K562 (cell line): ENCODE measurements at regions not wholly inside any gene's neighbourhood (a gene's known extent, or its start where the extent isn't known, plus 50 kb on each side); places are given as distances from the start of the nearest gene placed in this dataset.

Experiments
- ATAC-seq: fragments of 200-7000 bp; cut with Tn5 transposase; 3 replicates; pipeline ENCODE4 v1.9.1; 2020; ENCODE audit warnings: moderate library complexity
- BruUV-seq: library from RNA; stranded (reverse); fragments of 400-500 nt; replicated peaks from 2 replicates; lab custom pipeline; 2021; lab: Mats Ljungman, UMichigan
- CTCF ChIA-PET: fragments of 300-600 bp; formaldehyde crosslinking; extraction: SDS; loops from one replicate; lab custom pipeline; 2021; ENCODE audit warnings: low intra/inter-chr PET ratio; lab: Yijun Ruan, JAX
- POLR2A ChIA-PET: fragments of 300-600, 350-650 bp; sonication (Branson Sonifier 250); formaldehyde crosslinking; extraction: SDS; loops from one replicate; lab custom pipeline; 2021; ENCODE audit warnings: antibody characterized with exemption, inconsistent platforms; lab: Yijun Ruan, JAX
- DNase-seq, 4 experiments: peaks; one replicate each; pipeline versions ENCODE4 v3.0.0 to v3.0.0-alpha.2; 2011 to 2018; ENCODE audit warnings: low spot score in 3 of 4, mixed read lengths in 3 of 4; ENCODE audit errors: extremely low read depth in 1 of 4
- FAIRE-seq: peaks from 2 replicates; lab custom pipeline; 2011; peaks lifted over from hg19 to GRCh38; lab: Jason Lieb, UNC
- H2AFZ ChIP-seq: 2 replicates; pipeline ENCODE4 v1.6.0; 2011; ENCODE audit warnings: low read depth, low read length, control low read depth, inconsistent platforms
- H3K27ac ChIP-seq: fragments of 200-600 bp; 3 replicates; pipeline ENCODE4 v1.8.0; 2011; ENCODE audit warnings: low read depth, mild to moderate bottlenecking, control low read depth, inconsistent platforms, low read length, moderate library complexity, mixed read lengths; ENCODE audit errors: extremely low read depth
- H3K27me3 ChIP-seq, 2 experiments: fragments of 300-600 bp in 1 of 2; 2 replicates in 1 of 2; 3 replicates in 1 of 2; pipeline versions ENCODE4 v1.6.0 to v1.8.0; 2011; ENCODE audit warnings: inconsistent platforms in 2 of 2, low read length in 2 of 2, mild to moderate bottlenecking in 1 of 2, mixed read lengths in 1 of 2, moderate library complexity in 1 of 2; ENCODE audit not compliant: control insufficient read depth in 2 of 2, insufficient read depth in 2 of 2
- H3K36me3 ChIP-seq: fragments of 300-600 bp; 3 replicates; pipeline ENCODE4 v1.8.0; 2011; ENCODE audit warnings: mild to moderate bottlenecking, low read length, inconsistent platforms; ENCODE audit not compliant: control insufficient read depth, insufficient read depth
- H3K4me1 ChIP-seq, 2 experiments: fragments of 200-600 bp in 1 of 2; replicated peaks in 1 of 2; 2 replicates in 1 of 2; 3 replicates in 1 of 2; pipeline versions ENCODE4 v1.5.1 to v1.8.0; 2011; ENCODE audit warnings: inconsistent platforms in 2 of 2, low read length in 2 of 2, mild to moderate bottlenecking in 1 of 2, mixed read lengths in 1 of 2, moderate library complexity in 1 of 2; ENCODE audit not compliant: control insufficient read depth in 2 of 2, insufficient read depth in 2 of 2
- H3K4me2 ChIP-seq: 2 replicates; pipeline ENCODE4 v1.6.1; 2011; ENCODE audit warnings: low read length, control low read depth, inconsistent platforms, mixed read lengths; ENCODE audit not compliant: insufficient read depth
- H3K4me3 ChIP-seq: fragments of 200-600 bp; sonication (generic), shearing (Covaris generic); 2 replicates; pipeline ENCODE4 v1.5.1; 2016; ENCODE audit warnings: control low read depth, inconsistent platforms
- H3K79me2 ChIP-seq: fragments of 200-600 bp; 3 replicates; pipeline ENCODE4 v1.8.0; 2011; ENCODE audit warnings: low read length, inconsistent platforms; ENCODE audit not compliant: control insufficient read depth, insufficient read depth
- H3K9ac ChIP-seq, 2 experiments: 2 replicates each; pipeline versions ENCODE4 v1.6.0 to v1.6.1; 2011; ENCODE audit warnings: low read depth in 2 of 2, low read length in 2 of 2, control low read depth in 1 of 2, inconsistent platforms in 1 of 2, mild to moderate bottlenecking in 1 of 2, mixed read lengths in 1 of 2; ENCODE audit not compliant: insufficient read depth in 1 of 2
- H3K9me1 ChIP-seq: one replicate; pipeline ENCODE4 v1.6.0; 2011; ENCODE audit warnings: inconsistent platforms, mild to moderate bottlenecking, low read length, moderate library complexity; ENCODE audit not compliant: control insufficient read depth, insufficient read depth
- H3K9me3 ChIP-seq: replicated peaks from 2 replicates; pipeline ENCODE4 v1.5.1; 2011; ENCODE audit warnings: low read depth, low read length, inconsistent platforms; ENCODE audit not compliant: control insufficient read depth, insufficient read depth
- H4K20me1 ChIP-seq: replicated peaks from 2 replicates; pipeline ENCODE4 v1.6.1; 2011; ENCODE audit warnings: low read length, inconsistent platforms, mixed read lengths; ENCODE audit not compliant: control insufficient read depth, insufficient read depth
- BDP1 ChIP-seq: IDR thresholded peaks from 3 replicates; pipeline ENCODE4 v1.6.1; 2011; ENCODE audit not compliant: insufficient read length, insufficient read depth
- CCNT2 ChIP-seq: IDR thresholded peaks from 2 replicates; pipeline ENCODE4 v1.6.1; 2011; ENCODE audit warnings: borderline replicate concordance, low read depth, mild to moderate bottlenecking, moderate library complexity, mixed read lengths, low read length; ENCODE audit not compliant: insufficient read length; ENCODE audit errors: extremely low read depth
- CEBPB ChIP-seq: fragments of 450-650 bp; IDR thresholded peaks from 2 replicates; pipeline ENCODE4 v1.6.1; 2016; ENCODE audit warnings: missing genetic modification characterization, missing compliant biosample characterization
- CEBPG ChIP-seq, 3 experiments: fragments of 200-800 bp in 1 of 3; sonication (Bioruptor generic) in 1 of 3; sonication (generic) in 1 of 3; formaldehyde crosslinking in 1 of 3; IDR thresholded peaks in 2 of 3; conservative IDR thresholded peaks in 1 of 3; 2 replicates each; pipeline versions ENCODE4 v1.6.1 to v1.8.0; 2016 to 2022; ENCODE audit warnings: missing compliant biosample characterization in 2 of 3, missing genetic modification characterization in 2 of 3, mild to moderate bottlenecking in 1 of 3, missing genetic modification reagents in 1 of 3
- FOXM1 ChIP-seq, 2 experiments: fragments of 450-650 bp in 1 of 2; sonication (generic) in 1 of 2; formaldehyde crosslinking in 1 of 2; IDR thresholded peaks; 2 replicates each; pipeline versions ENCODE4 v1.6.1 to v1.9.0; 2017 to 2022; ENCODE audit warnings: low read depth in 2 of 2, mild to moderate bottlenecking in 2 of 2, missing genetic modification reagents in 1 of 2, moderate library complexity in 1 of 2
- NFXL1 ChIP-seq: fragments of 450-650 bp; formaldehyde crosslinking; IDR thresholded peaks from 2 replicates; pipeline ENCODE4 v1.4.0; 2021; ENCODE audit warnings: mild to moderate bottlenecking
- PHTF2 ChIP-seq: fragments of 250-450 bp; sonication (Bioruptor Pico); IDR thresholded peaks from 2 replicates; pipeline ENCODE4 v1.5.0; 2021; ENCODE audit warnings: mild to moderate bottlenecking
- WGBS: fragments of 100-300 bp; shearing (Covaris generic); methylation state at CpG from one replicate; pipeline ENCODE4 v1.1.6; 2016; ENCODE audit warnings: low coverage, mixed read lengths; ENCODE audit not compliant: insufficient coverage; ENCODE audit errors: missing lambda C conversion rate; 5-methylcytosine and 5-hydroxymethylcytosine counted together
- in situ Hi-C: fragments of 300-500 bp; cut with MboI; formaldehyde crosslinking; loops from 4 replicates; pipeline ENCODE4 v1.15.0; 2018; ENCODE audit warnings: inconsistent platforms, mixed read lengths
- intact Hi-C: fragments of 100-400 bp; cut with micrococcal nuclease; formaldehyde crosslinking; loops from 2 replicates; pipeline ENCODE4 v1.14.2; 2022
- TF ChIP-seq, protein P1 (sequence below): sonication (generic); formaldehyde crosslinking; IDR thresholded peaks from 2 replicates; pipeline ENCODE4 v1.9.0; 2022; ENCODE audit warnings: mild to moderate bottlenecking, missing genetic modification reagents

DNA sequence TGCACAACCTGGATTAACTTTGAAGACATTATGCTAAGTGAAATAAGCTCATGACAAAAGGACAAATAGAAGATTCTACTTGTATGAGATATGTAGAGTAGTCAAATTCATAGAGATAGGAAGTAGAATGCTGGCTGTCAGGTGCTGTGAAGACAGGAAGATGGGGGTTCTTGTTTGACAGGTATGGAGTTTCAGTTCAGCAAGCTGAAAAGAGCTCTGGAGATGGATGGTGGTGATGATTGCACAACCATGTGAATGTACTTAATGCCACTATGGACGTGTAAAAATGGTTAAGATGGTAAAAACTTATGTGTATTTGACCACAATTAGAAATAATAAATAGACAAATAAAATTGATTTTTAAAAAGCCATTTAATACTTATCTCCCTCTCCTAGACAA is 169.8 kb upstream of the DUSP10 start:
- no peaks in the 10 kb centered on the region for H3K79me2 ChIP-seq
- no peaks in the 10 kb centered on the region for H3K4me1 ChIP-seq
- in situ Hi-C loops: no loop called here
- H3K4me3 ChIP-seq: no peak overlapping the region
- no peak for ATAC-seq
- TF ChIP-seq CEBPG (CRISPR knock-in tag; IDR thresholded peaks at IDR 0.05): no peak
- TF ChIP-seq CEBPG (tag; conservative IDR thresholded peaks at IDR 0.05 in 1 of 2, IDR thresholded peaks at IDR 0.05 in 1 of 2): peak in 1 of 2 experiments; percentile 57; a peak in 2 of 4 replicates
- no peak for TF ChIP-seq PHTF2 (CRISPR knock-in tag)
- no peak for TF ChIP-seq NFXL1
- TF ChIP-seq CEBPB (tag): peak; percentile 49; the same call in 1 of the 2 replicates
- TF ChIP-seq, protein P1, sequence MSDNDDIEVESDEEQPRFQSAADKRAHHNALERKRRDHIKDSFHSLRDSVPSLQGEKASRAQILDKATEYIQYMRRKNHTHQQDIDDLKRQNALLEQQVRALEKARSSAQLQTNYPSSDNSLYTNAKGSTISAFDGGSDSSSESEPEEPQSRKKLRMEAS: no peak
- TF ChIP-seq FOXM1 (IDR thresholded peaks at IDR 0.05; ENCODE audit: low read depth): no peak
- no peak for TF ChIP-seq FOXM1 (CRISPR knock-in tag; IDR thresholded peaks at IDR 0.05; ENCODE audit: low read depth)
- TF ChIP-seq BDP1: no peak
- TF ChIP-seq CCNT2: no peak
- TF ChIP-seq, all 486 proteins: peak for 2
- BruUV-seq: no TSS peak
- 0% methylated on average over 1 of the region's 1 CpG for WGBS
- no peaks in the 10 kb centered on the region for H4K20me1 ChIP-seq
- H2AFZ ChIP-seq: no peak overlapping the region
- no peaks in the 10 kb centered on the region for H3K9me3 ChIP-seq
- intact Hi-C loops: no loop called here
- POLR2A ChIA-PET: no interaction called here
- CTCF ChIA-PET: no interaction called here
- no peaks in the 10 kb centered on the region for H3K27me3 ChIP-seq
- H3K27ac ChIP-seq: no peak overlapping the region
- H3K9me1 ChIP-seq: no peaks in the 10 kb centered on the region
- H3K9ac ChIP-seq: no peak overlapping the region
- DNase-seq (no peak), FAIRE-seq (no peak)
- no peaks in the 10 kb centered on the region for H3K36me3 ChIP-seq
- H3K4me2 ChIP-seq: no peak overlapping the region
